SU-DHL-6 (cell line): ENCODE measurements at regions not wholly inside any gene's neighbourhood (a gene's known extent, or its start where the extent isn't known, plus 50 kb on each side); places are given as distances from the start of the nearest gene placed in this dataset.

Experiments
- CTCF ChIP-seq: fragments of 200-600 bp; sonication (generic); IDR thresholded peaks from one replicate; pipeline ENCODE4 v1.5.1; 2017; ENCODE audit warnings: antibody characterized with exemption, mild to moderate bottlenecking, low read length, moderate library complexity; ENCODE audit not compliant: insufficient read depth, poor library complexity, severe bottlenecking
- EZH2phosphoT487 ChIP-seq: fragments of 200-600 bp; sonication (generic), shearing (Covaris generic); conservative IDR thresholded peaks from 2 replicates; pipeline ENCODE4 v1.6.1; 2018; ENCODE audit warnings: mild to moderate bottlenecking, antibody characterized with exemption, low read length, moderate library complexity, mixed read lengths

- no peak for TF ChIP-seq EZH2phosphoT487
- no peak for TF ChIP-seq CTCF
Observed at GRCh38 chr7:131889572-131890150, 333.2 kb upstream of the PODXL start.
